ENCODE measurements at regions not wholly inside any gene's neighbourhood (a gene's known extent, or its start where the extent isn't known, plus 50 kb on each side); places are given as distances from the start of the nearest gene placed in this dataset.

DNA sequence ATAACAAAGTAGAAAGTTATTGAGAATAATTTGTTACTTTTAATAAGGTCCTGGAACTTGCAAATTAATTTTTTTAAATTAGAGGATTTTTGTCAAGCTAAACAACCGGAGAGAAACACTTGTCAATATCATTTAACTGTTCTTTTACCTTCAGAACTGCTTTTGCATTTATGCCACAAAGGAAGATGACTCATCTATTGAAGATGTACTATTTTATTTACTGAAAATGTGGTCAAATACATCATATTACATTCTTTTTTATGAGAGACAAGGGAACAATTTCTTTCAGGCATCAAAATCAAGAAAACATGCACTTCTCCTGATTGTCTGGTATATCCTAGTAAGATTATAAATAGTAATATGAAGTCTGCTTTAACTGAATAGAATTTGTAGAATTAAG is 558.2 kb upstream of the PRMT6 start:
- DNase-seq (ENCODE audit: low read depth) = no peak
- TF ChIP-seq, protein P1, sequence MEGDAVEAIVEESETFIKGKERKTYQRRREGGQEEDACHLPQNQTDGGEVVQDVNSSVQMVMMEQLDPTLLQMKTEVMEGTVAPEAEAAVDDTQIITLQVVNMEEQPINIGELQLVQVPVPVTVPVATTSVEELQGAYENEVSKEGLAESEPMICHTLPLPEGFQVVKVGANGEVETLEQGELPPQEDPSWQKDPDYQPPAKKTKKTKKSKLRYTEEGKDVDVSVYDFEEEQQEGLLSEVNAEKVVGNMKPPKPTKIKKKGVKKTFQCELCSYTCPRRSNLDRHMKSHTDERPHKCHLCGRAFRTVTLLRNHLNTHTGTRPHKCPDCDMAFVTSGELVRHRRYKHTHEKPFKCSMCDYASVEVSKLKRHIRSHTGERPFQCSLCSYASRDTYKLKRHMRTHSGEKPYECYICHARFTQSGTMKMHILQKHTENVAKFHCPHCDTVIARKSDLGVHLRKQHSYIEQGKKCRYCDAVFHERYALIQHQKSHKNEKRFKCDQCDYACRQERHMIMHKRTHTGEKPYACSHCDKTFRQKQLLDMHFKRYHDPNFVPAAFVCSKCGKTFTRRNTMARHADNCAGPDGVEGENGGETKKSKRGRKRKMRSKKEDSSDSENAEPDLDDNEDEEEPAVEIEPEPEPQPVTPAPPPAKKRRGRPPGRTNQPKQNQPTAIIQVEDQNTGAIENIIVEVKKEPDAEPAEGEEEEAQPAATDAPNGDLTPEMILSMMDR (IDR thresholded peaks at IDR 0.05; ENCODE audit: insufficient read depth, low read length) = no peak
- no peak overlapping the region for H3K4me3 ChIP-seq (ENCODE audit: low read depth, low read length)

DNA sequence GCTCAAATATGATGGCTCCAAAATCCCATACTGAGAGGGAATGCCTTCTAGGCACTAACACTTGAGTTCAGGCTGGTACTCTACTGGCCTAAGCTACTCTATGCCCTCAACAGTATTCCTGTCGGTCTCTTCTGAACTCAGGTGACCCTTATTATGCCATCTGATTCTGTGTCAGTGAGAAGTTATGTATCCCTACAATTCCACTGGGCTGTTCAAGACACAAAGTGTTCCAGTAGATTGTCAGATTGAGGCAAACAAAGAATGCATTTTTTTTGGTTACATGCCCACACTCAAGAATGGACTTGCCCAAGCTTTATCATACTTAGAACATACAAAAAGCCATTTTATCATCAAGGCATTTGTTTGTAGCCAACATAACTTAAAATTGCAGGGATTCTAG is 553.8 kb upstream of the PRMT6 start:
- H3K4me3 ChIP-seq (ENCODE audit: low read depth, low read length) = no peak overlapping the region
- peak; percentile 2 for DNase-seq (ENCODE audit: low read depth)
- TF ChIP-seq, protein P1 (IDR thresholded peaks at IDR 0.05; ENCODE audit: insufficient read depth, low read length) = no peak

DNA sequence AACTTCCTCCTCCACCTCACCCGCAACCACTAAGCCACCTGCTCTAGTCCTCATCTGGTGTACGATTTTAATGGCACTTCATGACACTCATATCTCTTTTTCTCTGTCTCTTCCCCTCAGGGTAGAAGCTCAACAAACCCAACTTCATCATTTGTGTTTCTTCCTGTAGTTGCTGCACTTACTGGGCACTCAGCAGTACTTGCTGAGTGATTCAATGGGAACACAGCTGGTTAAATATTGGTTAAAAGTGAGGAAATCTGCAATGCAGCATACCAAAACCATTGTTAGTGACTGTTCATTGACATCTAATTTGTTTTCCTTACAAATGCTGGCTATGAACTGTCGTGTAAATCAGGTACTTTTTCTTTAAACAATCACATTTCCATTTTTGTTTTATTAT is 541.1 kb upstream of the PRMT6 start:
- no peak overlapping the region for H3K4me3 ChIP-seq (ENCODE audit: low read depth, low read length)
- no peak for DNase-seq (ENCODE audit: low read depth)
- TF ChIP-seq, protein P1 (IDR thresholded peaks at IDR 0.05; ENCODE audit: insufficient read depth, low read length) = no peak

DNA sequence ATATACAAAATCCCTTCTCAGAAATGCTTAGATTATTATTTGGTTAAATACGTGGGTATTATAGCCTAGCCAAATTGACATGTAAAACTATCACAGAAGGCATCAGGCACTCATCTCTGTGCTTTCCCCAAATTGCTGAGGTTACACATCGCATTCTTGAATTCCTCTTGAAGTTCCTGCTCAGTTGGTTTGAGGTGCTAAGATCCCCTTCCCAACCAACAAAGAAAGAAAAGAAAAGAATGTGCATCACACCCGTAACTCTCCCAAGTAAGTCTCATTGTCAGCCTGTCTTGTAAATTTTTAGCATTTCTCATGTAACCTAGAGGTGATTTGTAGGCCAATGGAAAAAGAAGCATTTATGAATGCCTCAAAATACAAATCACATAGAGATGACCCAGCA is 539.2 kb upstream of the PRMT6 start:
- DNase-seq (ENCODE audit: low read depth) = no peak
- H3K4me3 ChIP-seq (ENCODE audit: low read depth, low read length) = no peak overlapping the region
- TF ChIP-seq, protein P1 (IDR thresholded peaks at IDR 0.05; ENCODE audit: insufficient read depth, low read length) = no peak

DNA sequence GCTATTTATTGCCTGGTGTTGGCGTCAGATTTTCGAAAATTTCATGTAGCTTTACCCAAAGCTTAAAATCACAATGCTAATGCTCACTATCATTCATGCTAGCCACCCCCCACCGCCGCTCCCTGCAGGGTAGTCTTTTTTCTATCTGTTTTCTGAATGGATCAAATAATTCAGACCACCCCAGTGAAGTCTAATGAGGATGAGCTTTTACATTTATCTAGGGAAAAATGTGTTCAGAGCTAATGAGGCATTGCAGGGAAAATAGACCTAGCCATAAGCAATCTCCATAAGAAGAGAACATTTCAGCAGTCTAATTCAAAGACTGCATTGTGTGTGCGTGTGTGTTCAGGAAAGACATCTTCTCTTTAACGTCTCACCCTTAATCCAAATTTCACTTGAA is 533.0 kb upstream of the PRMT6 start:
- no peak for DNase-seq (ENCODE audit: low read depth)
- no peak overlapping the region for H3K4me3 ChIP-seq (ENCODE audit: low read depth, low read length)
- TF ChIP-seq, protein P1 (IDR thresholded peaks at IDR 0.05; ENCODE audit: insufficient read depth, low read length) = no peak

DNA sequence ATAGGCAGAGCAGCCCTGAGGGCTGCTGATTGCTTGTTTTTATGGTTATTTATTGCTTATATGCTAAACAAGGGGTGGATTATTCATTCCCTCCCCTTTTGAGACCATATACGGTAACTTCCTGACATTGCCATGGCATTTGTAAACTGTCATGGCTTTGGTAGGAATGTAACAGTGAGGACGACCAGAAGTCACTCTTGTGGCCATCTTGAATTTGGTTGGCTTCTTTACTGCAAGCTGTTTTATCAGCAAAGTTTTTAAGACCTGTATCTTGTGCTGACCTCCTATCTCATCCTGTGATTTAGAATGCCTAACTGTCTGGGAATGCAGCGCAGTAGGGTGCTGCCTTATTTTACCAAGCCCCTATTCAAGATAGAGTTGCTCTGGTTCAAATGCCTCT is 531.8 kb upstream of the PRMT6 start:
- no peak overlapping the region for H3K4me3 ChIP-seq (ENCODE audit: low read depth, low read length)
- TF ChIP-seq, protein P1 (IDR thresholded peaks at IDR 0.05; ENCODE audit: insufficient read depth, low read length) = no peak
- no peak for DNase-seq (ENCODE audit: low read depth)

DNA sequence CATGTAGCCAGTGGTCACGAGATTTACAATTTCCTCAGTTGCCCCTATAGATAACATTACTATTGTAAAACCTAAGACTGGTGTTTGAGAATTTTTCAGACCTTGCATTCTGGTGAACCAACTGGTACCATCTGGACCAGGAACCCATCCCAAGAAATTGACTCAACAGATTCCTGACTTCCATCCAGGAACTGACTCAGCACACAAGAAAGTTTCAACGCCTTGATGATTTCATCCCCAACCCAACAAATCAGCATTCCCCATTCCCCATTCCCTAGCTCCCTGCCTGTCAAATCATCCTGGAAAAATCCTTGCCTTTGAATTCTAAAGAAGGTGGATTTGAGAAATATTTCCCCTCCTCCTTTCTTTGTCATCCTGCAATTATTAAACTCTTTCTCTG is 529.8 kb upstream of the PRMT6 start:
- TF ChIP-seq, protein P1 (IDR thresholded peaks at IDR 0.05; ENCODE audit: insufficient read depth, low read length) = no peak
- no peak overlapping the region for H3K4me3 ChIP-seq (ENCODE audit: low read depth, low read length)
- peak; percentile 92 for DNase-seq (ENCODE audit: low read depth)

All from fibroblast of the aortic adventitia (primary cell).